HEK293 (cell line): ENCODE measurements at regions not wholly inside any gene's neighbourhood (a gene's known extent, or its start where the extent isn't known, plus 50 kb on each side); places are given as distances from the start of the nearest gene placed in this dataset.

Experiments
- CTCF ChIA-PET: fragments of 350-600 bp; formaldehyde crosslinking; extraction: SDS; loops from one replicate; lab custom pipeline; 2021; ENCODE audit warnings: antibody characterized with exemption; lab: Yijun Ruan, JAX
- POLR2A ChIA-PET: fragments of 300-600 bp; formaldehyde crosslinking; extraction: SDS; loops from one replicate; lab custom pipeline; 2020; ENCODE audit warnings: antibody characterized with exemption, inconsistent platforms; lab: Yijun Ruan, JAX
- H3K27ac ChIP-seq: fragments of 200-500 bp; sonication (Bioruptor generic); 2 replicates; pipeline ENCODE4 v1.5.1; 2014; ENCODE audit warnings: low read depth, low read length, control low read depth, inconsistent platforms; ENCODE audit errors: extremely low read depth
- H3K36me3 ChIP-seq, 2 experiments: fragments of 200-500 bp in 1 of 2; sonication (Bioruptor generic) in 1 of 2; 1 replicate in 1 of 2; 2 replicates in 1 of 2; pipeline ENCODE4 v1.5.1; 2014 to 2017; ENCODE audit warnings: inconsistent platforms in 2 of 2, low read length in 2 of 2; ENCODE audit not compliant: control insufficient read depth in 2 of 2, insufficient read depth in 1 of 2
- H3K4me1 ChIP-seq: fragments of 200-500 bp; sonication (Bioruptor generic); 2 replicates; pipeline ENCODE4 v1.5.1; 2014; ENCODE audit warnings: mild to moderate bottlenecking, low read length, inconsistent platforms; ENCODE audit not compliant: control insufficient read depth, insufficient read depth
- H3K4me3 ChIP-seq: 2 replicates; pipeline ENCODE4 v1.5.1; 2011; ENCODE audit warnings: low read depth, mild to moderate bottlenecking, control low read depth, low read length, moderate library complexity
- H3K9me3 ChIP-seq: fragments of 200-500 bp; sonication (Bioruptor generic); 2 replicates; pipeline ENCODE4 v1.5.1; 2014; ENCODE audit warnings: low read depth, low read length, inconsistent platforms; ENCODE audit not compliant: control insufficient read depth, insufficient read depth
- INSM2 ChIP-seq: fragments of 450-650 bp; formaldehyde crosslinking; IDR thresholded peaks from 2 replicates; pipeline ENCODE4 v1.5.1; 2016; ENCODE audit warnings: missing biosample characterization, missing genetic modification characterization
- KLF8 ChIP-seq: fragments of 450-650 bp; formaldehyde crosslinking; IDR thresholded peaks from 2 replicates; pipeline ENCODE4 v1.5.1; 2016; ENCODE audit warnings: missing biosample characterization, missing genetic modification characterization
- SCRT1 ChIP-seq: fragments of 450-650 bp; formaldehyde crosslinking; IDR thresholded peaks from 2 replicates; pipeline ENCODE4 v1.5.1; 2016; ENCODE audit warnings: missing biosample characterization, missing genetic modification characterization, borderline replicate concordance
- ZBTB10 ChIP-seq: fragments of 450-650 bp; formaldehyde crosslinking; IDR thresholded peaks from 2 replicates; pipeline ENCODE4 v1.5.1; 2016; ENCODE audit warnings: missing biosample characterization, missing genetic modification characterization
- ZBTB17 ChIP-seq: fragments of 450-650 bp; formaldehyde crosslinking; IDR thresholded peaks from 2 replicates; pipeline ENCODE4 v1.5.1; 2016; ENCODE audit warnings: missing biosample characterization, missing genetic modification characterization
- ZNF18 ChIP-seq: fragments of 450-650 bp; formaldehyde crosslinking; IDR thresholded peaks from 2 replicates; pipeline ENCODE4 v1.5.1; 2016; ENCODE audit warnings: missing biosample characterization, missing genetic modification characterization
- ZNF19 ChIP-seq: fragments of 450-650 bp; formaldehyde crosslinking; IDR thresholded peaks from 2 replicates; pipeline ENCODE4; 2016; ENCODE audit warnings: missing biosample characterization, missing genetic modification characterization, low read depth
- ZNF311 ChIP-seq: fragments of 450-650 bp; formaldehyde crosslinking; IDR thresholded peaks from 2 replicates; pipeline ENCODE4 v1.5.1; 2017; ENCODE audit warnings: missing biosample characterization, missing genetic modification characterization, borderline replicate concordance
- ZNF354C ChIP-seq: fragments of 450-650 bp; formaldehyde crosslinking; IDR thresholded peaks from 2 replicates; pipeline ENCODE4 v1.5.1; 2016; ENCODE audit warnings: missing biosample characterization, missing genetic modification characterization, low read depth, borderline replicate concordance
- ZNF423 ChIP-seq: fragments of 450-650 bp; formaldehyde crosslinking; IDR thresholded peaks from 2 replicates; pipeline ENCODE4 v1.5.1; 2016; ENCODE audit warnings: missing biosample characterization, missing genetic modification characterization
- ZNF664 ChIP-seq: fragments of 450-650 bp; formaldehyde crosslinking; IDR thresholded peaks from 2 replicates; pipeline ENCODE4 v1.5.1; 2016; ENCODE audit warnings: missing biosample characterization, missing genetic modification characterization
- ZNF830 ChIP-seq: fragments of 450-650 bp; IDR thresholded peaks from 2 replicates; pipeline ENCODE4 v1.5.0; 2018; ENCODE audit warnings: missing biosample characterization, missing genetic modification characterization, low read depth, mild to moderate bottlenecking, moderate library complexity
- TF ChIP-seq, protein P1 (sequence below): fragments of 450-650 bp; formaldehyde crosslinking; IDR thresholded peaks from 2 replicates; pipeline ENCODE4 v1.5.1; 2016; ENCODE audit warnings: missing biosample characterization, missing genetic modification characterization
- TF ChIP-seq, protein P2 (sequence below): fragments of 450-650 bp; formaldehyde crosslinking; IDR thresholded peaks from 2 replicates; pipeline ENCODE4 v1.5.0; 2017; ENCODE audit warnings: missing biosample characterization, missing genetic modification characterization, borderline replicate concordance
- TF ChIP-seq, protein P3 (sequence below): fragments of 450-650 bp; IDR thresholded peaks from 2 replicates; pipeline ENCODE4 v1.5.1; 2018; ENCODE audit warnings: missing biosample characterization, missing genetic modification characterization

DNA sequence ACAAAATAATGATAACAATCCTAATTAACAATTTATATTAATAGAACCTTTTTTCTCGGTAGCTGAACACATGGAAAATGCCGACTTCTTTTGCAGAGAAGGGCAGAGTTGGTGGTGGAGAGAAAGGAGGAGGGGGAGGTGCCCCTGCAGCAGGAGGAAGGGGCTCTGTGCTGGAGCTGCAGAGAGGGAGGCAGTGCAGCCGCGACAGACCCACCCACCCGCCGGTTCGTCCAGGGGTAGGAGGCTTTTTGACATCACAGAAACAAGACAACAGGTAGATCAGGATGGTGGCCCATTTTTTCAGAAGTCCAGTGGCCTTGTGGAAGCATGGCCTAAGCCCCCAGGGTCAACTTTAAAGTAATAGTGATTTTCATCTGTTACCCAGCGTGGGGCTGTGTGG, 321.1 kb upstream of the SALL3 start (continued):
- TF ChIP-seq, protein P1, sequence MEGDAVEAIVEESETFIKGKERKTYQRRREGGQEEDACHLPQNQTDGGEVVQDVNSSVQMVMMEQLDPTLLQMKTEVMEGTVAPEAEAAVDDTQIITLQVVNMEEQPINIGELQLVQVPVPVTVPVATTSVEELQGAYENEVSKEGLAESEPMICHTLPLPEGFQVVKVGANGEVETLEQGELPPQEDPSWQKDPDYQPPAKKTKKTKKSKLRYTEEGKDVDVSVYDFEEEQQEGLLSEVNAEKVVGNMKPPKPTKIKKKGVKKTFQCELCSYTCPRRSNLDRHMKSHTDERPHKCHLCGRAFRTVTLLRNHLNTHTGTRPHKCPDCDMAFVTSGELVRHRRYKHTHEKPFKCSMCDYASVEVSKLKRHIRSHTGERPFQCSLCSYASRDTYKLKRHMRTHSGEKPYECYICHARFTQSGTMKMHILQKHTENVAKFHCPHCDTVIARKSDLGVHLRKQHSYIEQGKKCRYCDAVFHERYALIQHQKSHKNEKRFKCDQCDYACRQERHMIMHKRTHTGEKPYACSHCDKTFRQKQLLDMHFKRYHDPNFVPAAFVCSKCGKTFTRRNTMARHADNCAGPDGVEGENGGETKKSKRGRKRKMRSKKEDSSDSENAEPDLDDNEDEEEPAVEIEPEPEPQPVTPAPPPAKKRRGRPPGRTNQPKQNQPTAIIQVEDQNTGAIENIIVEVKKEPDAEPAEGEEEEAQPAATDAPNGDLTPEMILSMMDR, result no peak
- no peak for TF ChIP-seq ZNF664
- TF ChIP-seq, protein P2, sequence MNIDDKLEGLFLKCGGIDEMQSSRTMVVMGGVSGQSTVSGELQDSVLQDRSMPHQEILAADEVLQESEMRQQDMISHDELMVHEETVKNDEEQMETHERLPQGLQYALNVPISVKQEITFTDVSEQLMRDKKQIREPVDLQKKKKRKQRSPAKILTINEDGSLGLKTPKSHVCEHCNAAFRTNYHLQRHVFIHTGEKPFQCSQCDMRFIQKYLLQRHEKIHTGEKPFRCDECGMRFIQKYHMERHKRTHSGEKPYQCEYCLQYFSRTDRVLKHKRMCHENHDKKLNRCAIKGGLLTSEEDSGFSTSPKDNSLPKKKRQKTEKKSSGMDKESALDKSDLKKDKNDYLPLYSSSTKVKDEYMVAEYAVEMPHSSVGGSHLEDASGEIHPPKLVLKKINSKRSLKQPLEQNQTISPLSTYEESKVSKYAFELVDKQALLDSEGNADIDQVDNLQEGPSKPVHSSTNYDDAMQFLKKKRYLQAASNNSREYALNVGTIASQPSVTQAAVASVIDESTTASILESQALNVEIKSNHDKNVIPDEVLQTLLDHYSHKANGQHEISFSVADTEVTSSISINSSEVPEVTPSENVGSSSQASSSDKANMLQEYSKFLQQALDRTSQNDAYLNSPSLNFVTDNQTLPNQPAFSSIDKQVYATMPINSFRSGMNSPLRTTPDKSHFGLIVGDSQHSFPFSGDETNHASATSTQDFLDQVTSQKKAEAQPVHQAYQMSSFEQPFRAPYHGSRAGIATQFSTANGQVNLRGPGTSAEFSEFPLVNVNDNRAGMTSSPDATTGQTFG, result no peak

- Histone ChIP-seq H3K27ac (no peak overlapping the region), H3K4me1 (no peaks in the 10 kb centered on the region), H3K9me3 (no peaks in the 10 kb centered on the region), H3K36me3 (no peaks in the 10 kb centered on the region), H3K4me3 (no peak overlapping the region)
- ChIA-PET POLR2A (no interaction called here), CTCF (interaction anchor here (0.5 to 1.5 kb wide), 7 partner anchors 10 to 1145 kb away, joined by 3 to 7 read pairs (median 5); no protein-coding TSS in a partner anchor)
- no peak for TF ChIP-seq ZNF18 (tag by site-specific recombination)
- TF ChIP-seq, protein P2, result no peak
- no peak for TF ChIP-seq ZNF311 (tag by site-specific recombination)
- TF ChIP-seq INSM2, result no peak
- TF ChIP-seq ZNF354C, result no peak
- no peak for TF ChIP-seq ZBTB10 (tag by site-specific recombination)
- no peak for TF ChIP-seq SCRT1
- no peak for TF ChIP-seq KLF8
- TF ChIP-seq ZBTB17, result no peak
- TF ChIP-seq ZNF423 (tag by site-specific recombination), result no peak
- no peak for TF ChIP-seq ZNF830 (tag by site-specific recombination)
- TF ChIP-seq, protein P3, sequence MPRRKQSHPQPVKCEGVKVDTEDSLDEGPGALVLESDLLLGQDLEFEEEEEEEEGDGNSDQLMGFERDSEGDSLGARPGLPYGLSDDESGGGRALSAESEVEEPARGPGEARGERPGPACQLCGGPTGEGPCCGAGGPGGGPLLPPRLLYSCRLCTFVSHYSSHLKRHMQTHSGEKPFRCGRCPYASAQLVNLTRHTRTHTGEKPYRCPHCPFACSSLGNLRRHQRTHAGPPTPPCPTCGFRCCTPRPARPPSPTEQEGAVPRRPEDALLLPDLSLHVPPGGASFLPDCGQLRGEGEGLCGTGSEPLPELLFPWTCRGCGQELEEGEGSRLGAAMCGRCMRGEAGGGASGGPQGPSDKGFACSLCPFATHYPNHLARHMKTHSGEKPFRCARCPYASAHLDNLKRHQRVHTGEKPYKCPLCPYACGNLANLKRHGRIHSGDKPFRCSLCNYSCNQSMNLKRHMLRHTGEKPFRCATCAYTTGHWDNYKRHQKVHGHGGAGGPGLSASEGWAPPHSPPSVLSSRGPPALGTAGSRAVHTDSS (tag by site-specific recombination), result no peak
- TF ChIP-seq ZNF19, result no peak
Observed at GRCh38 chr18:78659057-78659456, 320.6 kb upstream of the SALL3 start.
